IPS DF 4.7 (cell line): ENCODE measurements at regions not wholly inside any gene's neighbourhood (a gene's known extent, or its start where the extent isn't known, plus 50 kb on each side); places are given as distances from the start of the nearest gene placed in this dataset.

Experiments used
- DNase-seq: peaks from one replicate; pipeline ENCODE4 v3.0.0-alpha.2; 2013; ENCODE audit warnings: low spot score; ENCODE audit errors: extremely low read depth

GRCh38 chr16:86138121-86139085 lies 239.4 kb downstream of the IRF8 start:
- DNase-seq = no peak

DNA sequence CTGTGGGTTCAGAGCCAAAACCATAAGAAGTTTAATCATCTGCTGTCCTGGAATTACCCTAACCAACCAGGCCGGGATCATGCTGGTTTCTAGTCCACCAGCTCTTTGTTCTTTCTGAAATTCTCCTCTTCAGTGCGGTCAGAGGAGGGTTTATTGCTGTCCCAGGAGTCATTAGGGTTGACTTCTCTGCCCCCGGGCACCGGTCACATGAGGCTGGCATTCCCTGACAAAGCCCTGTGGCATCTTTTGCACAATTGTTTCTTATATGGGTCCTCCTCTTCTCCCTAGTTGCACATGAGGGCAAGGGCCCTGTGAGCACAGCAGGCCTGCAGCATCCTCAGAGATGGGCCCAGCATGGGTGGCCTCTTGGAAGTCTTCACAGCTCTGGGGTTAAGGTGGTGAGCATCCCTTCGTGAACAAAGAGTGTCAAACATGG lies 243.9 kb downstream of the IRF8 start:
- no peak for DNase-seq

DNA sequence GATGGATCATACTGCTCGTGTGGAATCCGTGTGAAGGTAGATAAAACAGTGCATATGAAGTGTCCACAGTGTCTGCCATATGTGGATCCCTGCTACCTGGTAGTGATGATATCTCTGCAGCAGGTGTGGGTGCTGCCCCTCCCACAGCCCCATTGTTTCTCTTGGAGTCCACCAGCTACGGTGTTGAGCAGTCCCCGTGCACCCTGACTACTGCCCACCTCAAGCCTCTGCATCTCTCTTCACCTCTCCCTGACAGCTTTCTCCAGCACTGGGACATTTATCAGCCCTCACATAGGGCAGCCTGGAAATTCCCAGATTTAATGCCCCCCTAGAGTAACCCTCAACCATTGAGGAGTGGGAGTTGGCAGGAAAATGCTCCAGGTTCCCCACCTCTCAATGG lies 244.7 kb downstream of the IRF8 start:
- DNase-seq = no peak

DNA sequence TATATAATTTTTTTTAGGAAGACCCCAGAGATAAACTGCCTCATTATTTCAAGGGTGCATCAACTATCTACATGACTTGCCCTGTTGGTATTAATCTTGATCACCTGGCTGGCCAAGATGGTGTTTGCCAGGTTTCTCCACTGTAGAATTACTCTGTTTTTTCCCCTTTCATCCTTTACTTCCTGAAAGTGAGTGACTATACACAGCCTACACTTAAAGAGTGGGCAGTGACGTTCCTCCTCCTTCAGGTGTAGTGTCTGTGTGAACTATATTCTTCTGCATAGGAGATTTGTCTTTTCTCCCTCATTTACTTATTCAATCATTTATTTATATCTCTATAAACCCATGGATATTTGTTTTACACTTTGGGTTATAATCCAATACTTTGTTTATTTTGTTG lies 246.7 kb downstream of the IRF8 start:
- DNase-seq = no peak

GRCh38 chr16:86150641-86151238 lies 251.8 kb downstream of the IRF8 start:
- no peak for DNase-seq

GRCh38 chr16:86151239-86151851 lies 252.4 kb downstream of the IRF8 start:
- no peak for DNase-seq

- DNase-seq = no peak
Observed at GRCh38 chr16:86156155-86156554, 257.2 kb downstream of the IRF8 start.

DNA sequence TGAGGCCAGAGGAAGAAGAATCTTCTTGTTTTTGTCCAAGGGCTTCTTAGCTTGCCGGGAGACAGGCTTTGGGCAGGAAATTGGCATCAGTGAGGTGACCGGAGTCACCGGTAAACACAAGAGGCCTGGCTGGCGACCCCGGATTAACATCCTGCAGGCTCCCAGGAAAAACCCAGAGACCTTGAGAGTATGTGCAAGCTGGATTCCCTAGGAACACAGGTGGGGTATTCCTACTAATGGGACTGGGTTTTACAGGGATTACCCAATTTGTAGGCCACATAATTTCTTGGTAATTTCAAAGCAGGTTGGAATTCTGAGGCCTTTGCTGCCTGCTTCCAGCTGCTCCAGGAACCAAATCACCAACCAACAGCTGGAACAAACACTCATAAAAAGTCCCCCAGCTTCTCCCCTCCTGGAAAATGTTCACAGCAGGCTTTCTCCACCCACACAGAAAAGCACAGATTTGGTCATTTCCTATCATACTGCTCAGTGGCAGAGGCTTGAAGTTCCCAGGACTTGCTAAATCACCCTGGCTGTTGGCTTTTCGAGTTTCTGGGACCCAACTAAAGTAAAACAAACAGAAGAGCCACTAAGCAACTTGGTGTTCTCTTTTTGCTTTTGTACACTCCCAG lies 258.8 kb downstream of the IRF8 start:
- DNase-seq = no peak

DNA sequence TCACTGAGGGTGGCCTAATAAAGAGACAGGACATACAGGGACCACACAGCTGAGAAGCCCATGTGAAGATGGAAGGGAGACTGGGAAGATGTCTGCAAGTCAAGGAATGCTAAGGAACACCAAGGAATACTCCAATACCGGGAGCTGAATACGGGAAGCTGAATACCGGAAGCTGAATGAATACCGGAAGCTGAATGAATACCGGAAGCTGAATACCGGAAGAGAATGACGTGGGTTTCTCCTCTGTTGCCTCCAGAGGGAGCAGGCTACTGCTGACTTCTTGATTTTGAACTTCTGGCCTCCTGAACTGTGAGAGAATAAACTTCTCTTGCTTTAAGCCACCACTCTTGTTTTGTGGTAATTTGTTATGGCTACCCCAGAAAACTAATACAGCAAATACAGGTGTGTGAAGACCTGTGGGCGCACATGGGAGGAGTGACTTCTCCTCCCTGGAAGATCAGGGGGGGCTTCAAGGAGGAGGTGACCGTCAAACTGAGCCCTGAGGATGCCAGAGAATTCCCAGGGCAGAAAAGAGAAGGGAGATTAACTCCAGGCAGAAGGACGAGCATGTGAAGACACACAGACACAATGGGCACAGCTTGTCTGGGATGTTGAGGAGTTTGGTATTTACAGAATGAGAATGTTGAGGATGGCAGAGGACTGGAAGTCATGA lies 259.9 kb downstream of the IRF8 start:
- no peak for DNase-seq

- no peak for DNase-seq
Observed at GRCh38 chr16:86165479-86165878, 266.5 kb downstream of the IRF8 start.

GRCh38 chr16:86166414-86166813 lies 267.5 kb downstream of the IRF8 start:
- no peak for DNase-seq

GRCh38 chr16:86167061-86167460 lies 268.1 kb downstream of the IRF8 start:
- no peak for DNase-seq

DNA sequence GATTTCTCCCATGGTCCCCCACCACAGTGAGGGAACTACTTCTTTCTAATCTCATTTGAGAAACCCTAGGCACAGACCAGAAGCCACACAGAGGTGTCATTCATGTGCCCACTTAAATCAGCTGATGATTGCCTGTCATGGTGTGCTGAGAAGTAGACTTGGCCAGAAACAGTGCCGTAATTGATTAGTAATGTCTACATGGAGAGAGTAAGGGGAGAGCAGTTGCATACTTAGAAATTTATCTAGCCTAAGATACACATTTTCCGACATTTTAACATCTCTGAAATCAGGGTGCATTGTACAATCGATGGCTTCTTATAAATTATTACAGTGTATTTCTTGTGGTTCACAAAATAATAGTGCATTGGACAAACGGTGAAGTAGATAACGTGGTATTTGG lies 271.8 kb downstream of the IRF8 start:
- no peak for DNase-seq

DNA sequence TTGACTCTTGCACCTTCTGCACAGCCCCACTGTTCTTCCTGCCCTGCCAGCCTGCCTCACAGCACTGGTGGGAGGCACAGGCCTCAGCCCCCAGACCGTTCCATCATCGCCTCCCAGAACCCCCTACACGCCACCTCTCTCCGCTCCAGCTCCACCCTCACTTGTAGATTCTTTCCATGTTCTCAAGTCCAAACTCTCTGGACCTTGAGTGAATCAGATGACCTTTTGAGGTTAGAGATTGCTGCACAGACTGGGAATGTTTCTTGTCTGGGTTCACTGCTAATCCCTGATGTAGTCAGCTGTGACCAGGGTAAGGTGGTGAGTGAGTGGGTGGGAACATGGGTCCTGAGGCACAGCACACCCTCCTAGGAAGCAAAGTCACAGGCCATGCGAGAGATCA lies 272.4 kb downstream of the IRF8 start:
- DNase-seq = no peak

DNA sequence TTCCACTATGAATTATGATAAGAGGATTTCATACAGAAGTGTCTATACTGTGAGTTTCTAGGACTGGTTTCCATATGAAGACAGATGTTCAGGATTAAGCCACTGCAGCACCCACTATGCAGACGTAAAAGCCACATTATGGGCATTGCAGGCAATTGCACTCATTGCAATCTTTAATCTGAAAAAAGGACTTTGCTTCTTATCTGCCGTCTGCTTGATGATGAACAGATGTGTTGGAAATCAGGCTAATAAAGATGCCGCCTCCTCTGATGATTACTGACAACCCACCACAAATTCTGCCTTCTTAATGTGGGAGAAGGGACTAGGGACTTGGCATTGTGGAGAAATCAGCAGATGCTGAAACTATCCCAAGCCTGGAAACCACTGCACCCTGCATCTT lies 276.9 kb downstream of the IRF8 start:
- no peak for DNase-seq

GRCh38 chr16:86176462-86176861 lies 277.5 kb downstream of the IRF8 start:
- no peak for DNase-seq

DNA sequence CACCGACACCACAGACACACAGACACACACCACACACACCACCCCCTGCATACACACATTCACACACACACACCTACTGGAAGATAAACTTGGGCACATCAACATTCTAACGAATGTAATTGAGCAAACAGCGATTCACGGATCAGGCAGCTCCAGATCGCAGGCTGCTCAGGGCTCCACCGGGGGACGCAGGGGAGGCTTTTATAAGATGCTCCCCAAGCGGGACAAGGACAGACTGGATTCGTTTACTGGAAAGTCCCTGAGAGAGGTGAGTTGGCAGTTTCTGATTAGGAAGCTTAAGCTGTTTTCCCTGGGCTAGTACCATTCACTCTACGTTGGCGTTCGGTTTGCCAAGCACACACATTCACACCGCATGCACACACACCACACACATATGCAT lies 281.3 kb downstream of the IRF8 start:
- no peak for DNase-seq

DNA sequence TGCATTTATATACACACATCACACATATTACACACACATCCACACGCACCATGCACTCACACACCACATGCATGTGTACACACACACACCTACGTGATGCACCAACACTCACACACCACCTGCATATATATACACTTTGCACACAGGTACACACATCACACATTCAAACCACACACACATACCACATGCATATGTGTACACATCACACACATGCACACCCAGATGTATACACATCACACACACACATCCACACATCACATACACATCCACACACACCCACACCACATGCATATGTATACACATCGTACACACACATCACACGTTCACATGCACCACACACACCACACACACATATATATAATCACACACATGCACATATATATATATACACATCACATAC lies 281.8 kb downstream of the IRF8 start:
- no peak for DNase-seq

GRCh38 chr16:86181526-86181925 lies 282.6 kb downstream of the IRF8 start:
- DNase-seq = no peak

- DNase-seq = no peak
Observed at GRCh38 chr16:86184185-86184584, 285.2 kb downstream of the IRF8 start.

- no peak for DNase-seq
Observed at GRCh38 chr16:86185089-86185488, 286.1 kb downstream of the IRF8 start.
